DND-41 (cell line): ENCODE measurements at regions not wholly inside any gene's neighbourhood (a gene's known extent, or its start where the extent isn't known, plus 50 kb on each side); places are given as distances from the start of the nearest gene placed in this dataset.

Experiments
- ATAC-seq: fragments of 200-7000 bp; cut with Tn5 transposase; 3 replicates; pipeline ENCODE4 v1.9.1; 2021; ENCODE audit warnings: low read depth; ENCODE audit not compliant: insufficient read depth
- DNase-seq: peaks from one replicate; pipeline ENCODE4 v3.0.0-alpha.2; 2020
- H2AFZ ChIP-seq: 2 replicates; pipeline ENCODE4 v1.6.0; 2012; ENCODE audit warnings: low read depth, low read length
- H3K27ac ChIP-seq: 2 replicates; pipeline ENCODE4 v1.5.1; 2012; ENCODE audit warnings: low read length, inconsistent platforms
- H3K27me3 ChIP-seq: fragments of 200-600 bp; sonication (generic); 2 replicates; pipeline ENCODE4 v1.6.0; 2012; ENCODE audit warnings: low read length, mild to moderate bottlenecking, inconsistent platforms; ENCODE audit not compliant: insufficient read depth, poor library complexity
- H3K36me3 ChIP-seq: 2 replicates; pipeline ENCODE4 v1.5.1; 2012; ENCODE audit warnings: low read length, inconsistent platforms; ENCODE audit not compliant: insufficient read depth
- H3K4me1 ChIP-seq: 2 replicates; pipeline ENCODE4 v1.5.1; 2012; ENCODE audit warnings: mild to moderate bottlenecking, low read length; ENCODE audit not compliant: insufficient read depth
- H3K4me2 ChIP-seq: 2 replicates; pipeline ENCODE4 v1.6.0; 2012; ENCODE audit warnings: mild to moderate bottlenecking, moderate library complexity, low read length, inconsistent platforms; ENCODE audit not compliant: insufficient read depth
- H3K4me3 ChIP-seq, 2 experiments: fragments of 200-600 bp in 1 of 2; shearing (Covaris generic) in 1 of 2; 2 replicates each; pipeline ENCODE4 v1.5.1; 2012 to 2016; ENCODE audit warnings: inconsistent platforms in 2 of 2, low read length in 2 of 2, mild to moderate bottlenecking in 2 of 2, low read depth in 1 of 2, moderate library complexity in 1 of 2
- H3K79me2 ChIP-seq: 2 replicates; pipeline ENCODE4 v1.6.0; 2012; ENCODE audit warnings: low read length, inconsistent platforms; ENCODE audit not compliant: insufficient read depth
- H3K9ac ChIP-seq: 2 replicates; pipeline ENCODE4 v1.6.0; 2012; ENCODE audit warnings: low read depth, mild to moderate bottlenecking, inconsistent platforms, low read length, moderate library complexity
- H3K9me3 ChIP-seq: 2 replicates; pipeline ENCODE4 v1.5.1; 2012; ENCODE audit warnings: low read length, moderate library complexity, mild to moderate bottlenecking, inconsistent platforms; ENCODE audit not compliant: insufficient read depth, severe bottlenecking
- H4K20me1 ChIP-seq: 2 replicates; pipeline ENCODE4 v1.6.0; 2012; ENCODE audit warnings: low read length; ENCODE audit not compliant: insufficient read depth
- EZH2 ChIP-seq: IDR thresholded peaks from 3 replicates; pipeline ENCODE4 v1.6.1; 2012; ENCODE audit warnings: borderline replicate concordance, low read depth, mild to moderate bottlenecking, moderate library complexity, low read length, inconsistent platforms; ENCODE audit not compliant: severe bottlenecking
- TF ChIP-seq, protein P1 (sequence below): IDR thresholded peaks from 2 replicates; pipeline ENCODE4 v1.5.1; 2012; ENCODE audit warnings: borderline replicate concordance, low read length, moderate library complexity, mild to moderate bottlenecking; ENCODE audit not compliant: poor library complexity, severe bottlenecking; ENCODE audit errors: extremely low read depth

GRCh38 chr4:117334451-117335188, 249.2 kb upstream of the TRAM1L1 start:
- TF ChIP-seq EZH2 = no peak
- TF ChIP-seq, protein P1, sequence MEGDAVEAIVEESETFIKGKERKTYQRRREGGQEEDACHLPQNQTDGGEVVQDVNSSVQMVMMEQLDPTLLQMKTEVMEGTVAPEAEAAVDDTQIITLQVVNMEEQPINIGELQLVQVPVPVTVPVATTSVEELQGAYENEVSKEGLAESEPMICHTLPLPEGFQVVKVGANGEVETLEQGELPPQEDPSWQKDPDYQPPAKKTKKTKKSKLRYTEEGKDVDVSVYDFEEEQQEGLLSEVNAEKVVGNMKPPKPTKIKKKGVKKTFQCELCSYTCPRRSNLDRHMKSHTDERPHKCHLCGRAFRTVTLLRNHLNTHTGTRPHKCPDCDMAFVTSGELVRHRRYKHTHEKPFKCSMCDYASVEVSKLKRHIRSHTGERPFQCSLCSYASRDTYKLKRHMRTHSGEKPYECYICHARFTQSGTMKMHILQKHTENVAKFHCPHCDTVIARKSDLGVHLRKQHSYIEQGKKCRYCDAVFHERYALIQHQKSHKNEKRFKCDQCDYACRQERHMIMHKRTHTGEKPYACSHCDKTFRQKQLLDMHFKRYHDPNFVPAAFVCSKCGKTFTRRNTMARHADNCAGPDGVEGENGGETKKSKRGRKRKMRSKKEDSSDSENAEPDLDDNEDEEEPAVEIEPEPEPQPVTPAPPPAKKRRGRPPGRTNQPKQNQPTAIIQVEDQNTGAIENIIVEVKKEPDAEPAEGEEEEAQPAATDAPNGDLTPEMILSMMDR = no peak
- Histone ChIP-seq H3K4me3 (no peak overlapping the region), H3K27me3 (no peaks in the 10 kb centered on the region), H3K27ac (no peak overlapping the region), H2AFZ (no peak overlapping the region), H3K79me2 (no peaks in the 10 kb centered on the region), H3K9ac (no peak overlapping the region), H4K20me1 (no peaks in the 10 kb centered on the region), H3K36me3 (no peaks in the 10 kb centered on the region), H3K4me1 (no peaks in the 10 kb centered on the region), H3K4me2 (no peak overlapping the region), H3K9me3 (no peaks in the 10 kb centered on the region)
- DNase-seq (no peak), ATAC-seq (no peak)

GRCh38 chr4:117357437-117357836, 272.1 kb upstream of the TRAM1L1 start:
- Histone ChIP-seq H3K27me3 (no peaks in the 10 kb centered on the region), H3K9me3 (no peaks in the 10 kb centered on the region), H2AFZ (no peak overlapping the region), H3K79me2 (no peaks in the 10 kb centered on the region), H3K9ac (no peak overlapping the region), H3K4me3 (no peak overlapping the region), H4K20me1 (no peaks in the 10 kb centered on the region), H3K27ac (no peak overlapping the region), H3K36me3 (no peaks in the 10 kb centered on the region), H3K4me2 (no peak overlapping the region), H3K4me1 (no peaks in the 10 kb centered on the region)
- ATAC-seq (no peak), DNase-seq (no peak)
- TF ChIP-seq, protein P1 = no peak
- TF ChIP-seq EZH2 = no peak

GRCh38 chr4:117357866-117358265, 272.5 kb upstream of the TRAM1L1 start:
- no peaks in the 10 kb centered on the region for H3K27me3 ChIP-seq
- no peaks in the 10 kb centered on the region for H3K79me2 ChIP-seq
- no peak overlapping the region for H3K4me3 ChIP-seq
- no peak overlapping the region for H2AFZ ChIP-seq
- H3K4me2 ChIP-seq = no peak overlapping the region
- no peaks in the 10 kb centered on the region for H3K9me3 ChIP-seq
- no peak overlapping the region for H3K9ac ChIP-seq
- TF ChIP-seq, protein P1 = no peak
- no peak for TF ChIP-seq EZH2
- no peak for ATAC-seq
- H4K20me1 ChIP-seq = no peaks in the 10 kb centered on the region
- no peak for DNase-seq
- no peaks in the 10 kb centered on the region for H3K4me1 ChIP-seq
- H3K36me3 ChIP-seq = no peaks in the 10 kb centered on the region
- H3K27ac ChIP-seq = no peak overlapping the region
